ENCODE measurements at regions not wholly inside any gene's neighbourhood (a gene's known extent, or its start where the extent isn't known, plus 50 kb on each side); places are given as distances from the start of the nearest gene placed in this dataset.

- Histone ChIP-seq H2BK120ac (ENCODE audit: low read depth, low read length, poor library complexity, severe bottlenecking) (no peak overlapping the region), H4K5ac (ENCODE audit: insufficient read length, low read depth, low read length) (no peak overlapping the region), H4K8ac (replicated peaks; ENCODE audit: insufficient read length, low read depth, low read length) (no peak overlapping the region), H3K9ac (ENCODE audit: extremely low read depth, insufficient read length, low read length) (no peak overlapping the region), H2BK12ac (ENCODE audit: insufficient read length, low read depth, low read length) (no peak overlapping the region), H2AFZ (ENCODE audit: low read length) (no peak overlapping the region), H3K79me2 (ENCODE audit: insufficient read depth, low read length) (no peaks in the 10 kb centered on the region), H3K9me3 (ENCODE audit: control insufficient read depth, low read depth, low read length) (no peaks in the 10 kb centered on the region), H2BK15ac (ENCODE audit: low read depth, low read length) (no peak overlapping the region), H2BK5ac (ENCODE audit: insufficient read length, low read length) (no peak overlapping the region), H3K4me2 (ENCODE audit: insufficient read depth, insufficient read length, low read length) (no peak overlapping the region), H4K20me1 (ENCODE audit: control insufficient read depth, insufficient read depth, insufficient read length) (no peaks in the 10 kb centered on the region), H3K18ac (ENCODE audit: insufficient read length, low read depth, low read length) (no peak overlapping the region), H3K27me3 (ENCODE audit: insufficient read depth, low read length) (no peaks in the 10 kb centered on the region), H2AK5ac (ENCODE audit: insufficient read length, low read length) (no peak overlapping the region), H4K91ac (ENCODE audit: insufficient read length, low read depth, low read length) (no peak overlapping the region), H3K79me1 (ENCODE audit: insufficient read depth, low read depth, low read length, poor library complexity, severe bottlenecking) (no peaks in the 10 kb centered on the region), H3K56ac (ENCODE audit: insufficient read length, low read depth, low read length) (no peak overlapping the region), H2BK20ac (ENCODE audit: low read depth, low read length, poor library complexity, severe bottlenecking) (no peak overlapping the region), H3T11ph (ENCODE audit: low read length) (no peak overlapping the region), H3K4me1 (ENCODE audit: insufficient read depth, low read length) (no peaks in the 10 kb centered on the region), H3K27ac (ENCODE audit: insufficient read length, low read depth, low read length) (no peak overlapping the region), H3K23ac (ENCODE audit: insufficient read length, low read depth, low read length) (no peak overlapping the region), H3K23me2 (ENCODE audit: insufficient read length, low read depth, low read length, poor library complexity, severe bottlenecking) (no peaks in the 10 kb centered on the region), H3K14ac (ENCODE audit: insufficient read depth, low read length) (no peak overlapping the region), H3K4ac (ENCODE audit: low read depth, low read length) (no peak overlapping the region)
- no peak for DNase-seq
- no peaks in the 10 kb centered on the region for H3K9me3 Mint-ChIP-seq
- H3K27me3 Mint-ChIP-seq (ENCODE audit: low read depth), result peaks cover 33% of the 10 kb centered on the region
- H3K4me1 Mint-ChIP-seq, result peaks cover 5% of the 10 kb centered on the region in 2 experiments
- no peak overlapping the region for H3K4me3 Mint-ChIP-seq
- no peak overlapping the region for H3K27ac Mint-ChIP-seq
- H3K36me3 Mint-ChIP-seq (ENCODE audit: insufficient read depth in 1 of 3, low read depth in 3 of 3), result no peaks in the 10 kb centered on the region
- no CpG with 5 or more reads among the region's 9 CpGs for WGBS (ENCODE audit: extremely low coverage, insufficient read length, low lambda C conversion rate)
- no peak for TF ChIP-seq CTCF (conservative IDR thresholded peaks at IDR 0.05)
Observed at GRCh38 chr5:176185133-176185733, 53.0 kb upstream of the SIMC1 start.

All from H9 (cell line).